ENCODE measurements at regions not wholly inside any gene's neighbourhood (a gene's known extent, or its start where the extent isn't known, plus 50 kb on each side); places are given as distances from the start of the nearest gene placed in this dataset.

- TF ChIP-seq, protein P1, sequence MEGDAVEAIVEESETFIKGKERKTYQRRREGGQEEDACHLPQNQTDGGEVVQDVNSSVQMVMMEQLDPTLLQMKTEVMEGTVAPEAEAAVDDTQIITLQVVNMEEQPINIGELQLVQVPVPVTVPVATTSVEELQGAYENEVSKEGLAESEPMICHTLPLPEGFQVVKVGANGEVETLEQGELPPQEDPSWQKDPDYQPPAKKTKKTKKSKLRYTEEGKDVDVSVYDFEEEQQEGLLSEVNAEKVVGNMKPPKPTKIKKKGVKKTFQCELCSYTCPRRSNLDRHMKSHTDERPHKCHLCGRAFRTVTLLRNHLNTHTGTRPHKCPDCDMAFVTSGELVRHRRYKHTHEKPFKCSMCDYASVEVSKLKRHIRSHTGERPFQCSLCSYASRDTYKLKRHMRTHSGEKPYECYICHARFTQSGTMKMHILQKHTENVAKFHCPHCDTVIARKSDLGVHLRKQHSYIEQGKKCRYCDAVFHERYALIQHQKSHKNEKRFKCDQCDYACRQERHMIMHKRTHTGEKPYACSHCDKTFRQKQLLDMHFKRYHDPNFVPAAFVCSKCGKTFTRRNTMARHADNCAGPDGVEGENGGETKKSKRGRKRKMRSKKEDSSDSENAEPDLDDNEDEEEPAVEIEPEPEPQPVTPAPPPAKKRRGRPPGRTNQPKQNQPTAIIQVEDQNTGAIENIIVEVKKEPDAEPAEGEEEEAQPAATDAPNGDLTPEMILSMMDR (IDR thresholded peaks at IDR 0.05), result no peak
- TF ChIP-seq POLR2A (IDR thresholded peaks at IDR 0.05), result no peak
Measured at GRCh38 chr11:116505298-116506262, 267.2 kb downstream of the BUD13 start.
